BJ (cell line): ENCODE measurements at regions not wholly inside any gene's neighbourhood (a gene's known extent, or its start where the extent isn't known, plus 50 kb on each side); places are given as distances from the start of the nearest gene placed in this dataset.

ENCODE experiments used
- CTCF ChIA-PET: fragments of 350-600 bp; formaldehyde crosslinking; extraction: SDS; loops from one replicate; lab custom pipeline; 2021; ENCODE audit warnings: antibody characterized with exemption, inconsistent platforms; lab: Yijun Ruan, JAX
- POLR2A ChIA-PET: fragments of 300-600 bp; sonication (Branson Sonifier 250); formaldehyde crosslinking; extraction: SDS; loops from one replicate; lab custom pipeline; 2021; ENCODE audit warnings: antibody characterized with exemption; lab: Charles Lee
- DNase-seq: peaks from one replicate; pipeline ENCODE4 v3.0.0-alpha.2; 2011; ENCODE audit warnings: low read depth
- H3K27me3 ChIP-seq: 2 replicates; pipeline ENCODE4 v1.6.0; 2011; ENCODE audit warnings: low read length; ENCODE audit not compliant: control insufficient read depth, insufficient read depth
- H3K36me3 ChIP-seq: 2 replicates; pipeline ENCODE4 v1.5.1; 2011; ENCODE audit warnings: low read length; ENCODE audit not compliant: control insufficient read depth, insufficient read depth
- H3K4me3 ChIP-seq: 2 replicates; pipeline ENCODE4 v1.5.1; 2011; ENCODE audit warnings: low read depth, mild to moderate bottlenecking, control low read depth, low read length
- CTCF ChIP-seq: IDR thresholded peaks from 2 replicates; pipeline ENCODE4 v1.5.1; 2011; ENCODE audit warnings: low read depth, mild to moderate bottlenecking, control low read depth, inconsistent platforms, low read length, moderate library complexity; ENCODE audit not compliant: insufficient read depth

GRCh38 chr3:468172-468571, 271.6 kb downstream of the CHL1 start:
- no peaks in the 10 kb centered on the region for H3K27me3 ChIP-seq
- no peak for DNase-seq
- H3K36me3 ChIP-seq: no peaks in the 10 kb centered on the region
- ChIA-PET CTCF (no interaction called here), POLR2A (no interaction called here)
- no peak overlapping the region for H3K4me3 ChIP-seq
- no peak for TF ChIP-seq CTCF

GRCh38 chr3:473033-473800, 276.7 kb downstream of the CHL1 start:
- TF ChIP-seq CTCF: no peak
- no peak for DNase-seq
- Histone ChIP-seq H3K27me3 (no peaks in the 10 kb centered on the region), H3K4me3 (no peak overlapping the region), H3K36me3 (no peaks in the 10 kb centered on the region)
- ChIA-PET POLR2A (no interaction called here), CTCF (no interaction called here)

- no peak for TF ChIP-seq CTCF
- ChIA-PET CTCF (no interaction called here), POLR2A (no interaction called here)
- Histone ChIP-seq H3K4me3 (no peak overlapping the region), H3K36me3 (no peaks in the 10 kb centered on the region), H3K27me3 (no peaks in the 10 kb centered on the region)
- DNase-seq: no peak
Observed at GRCh38 chr3:474828-475227, 278.3 kb downstream of the CHL1 start.

- H3K36me3 ChIP-seq: no peaks in the 10 kb centered on the region
- no peak for TF ChIP-seq CTCF
- H3K4me3 ChIP-seq: no peak overlapping the region
- no peak for DNase-seq
- POLR2A ChIA-PET: no interaction called here
- no peaks in the 10 kb centered on the region for H3K27me3 ChIP-seq
- CTCF ChIA-PET: no interaction called here
Observed at GRCh38 chr3:480070-480469, 283.5 kb downstream of the CHL1 start.

- ChIA-PET POLR2A (no interaction called here), CTCF (no interaction called here)
- no peak overlapping the region for H3K4me3 ChIP-seq
- no peak for DNase-seq
- H3K36me3 ChIP-seq: no peaks in the 10 kb centered on the region
- H3K27me3 ChIP-seq: no peaks in the 10 kb centered on the region
- TF ChIP-seq CTCF: no peak
Observed at GRCh38 chr3:481111-481510, 284.5 kb downstream of the CHL1 start.
